ENCODE measurements at regions not wholly inside any gene's neighbourhood (a gene's known extent, or its start where the extent isn't known, plus 50 kb on each side); places are given as distances from the start of the nearest gene placed in this dataset.
"Not testable (repeated sequence)": the region's sequence is repeated elsewhere in the genome, so short reads cannot be mapped to it uniquely, and the experiment has no call there.

- Histone ChIP-seq H3K4me3 (ENCODE audit: low read length) (no peak overlapping the region), H3K9me3 (ENCODE audit: control insufficient read depth in 2 of 3, low read length in 3 of 3) (no peaks in the 10 kb centered on the region), H3K27ac (ENCODE audit: low read depth, low read length) (no peak overlapping the region), H3K27me3 (ENCODE audit: control insufficient read depth in 2 of 2, insufficient read depth in 2 of 2, low read length in 2 of 2) (no peaks in the 10 kb centered on the region), H3K4me1 (ENCODE audit: control insufficient read depth in 2 of 2, insufficient read depth in 2 of 2, low read length in 2 of 2) (no peaks in the 10 kb centered on the region), H3K36me3 (ENCODE audit: control insufficient read depth in 2 of 3, insufficient read depth in 3 of 3, low read length in 3 of 3) (no peaks in the 10 kb centered on the region)
- CTCF ChIA-PET: no interaction called here
- Mint-ChIP-seq H3K9me3 (peaks cover 0 to 14% (median 3%) of the 10 kb centered on the region in 11 donors), H3K4me1 (peaks cover 0 to 2% (median 0%) of the 10 kb centered on the region in 7 donors), H3K27ac (no peak overlapping the region), H3K27me3 (peaks cover 0 to 38% (median 26%) of the 10 kb centered on the region in 5 donors), H3K4me3 (no peak overlapping the region), H3K36me3 (peaks cover 0 to 6% (median 0%) of the 10 kb centered on the region in 5 donors)
- DNase-seq (no peak), ATAC-seq (no peak)
- intact Hi-C loops (cut with micrococcal nuclease): no loop called here
- POLR2A ChIA-PET: no interaction called here
These were observed 108.6 kb downstream of the TMEM130 start for GRCh38 chr7:98761225-98761624.

DNA sequence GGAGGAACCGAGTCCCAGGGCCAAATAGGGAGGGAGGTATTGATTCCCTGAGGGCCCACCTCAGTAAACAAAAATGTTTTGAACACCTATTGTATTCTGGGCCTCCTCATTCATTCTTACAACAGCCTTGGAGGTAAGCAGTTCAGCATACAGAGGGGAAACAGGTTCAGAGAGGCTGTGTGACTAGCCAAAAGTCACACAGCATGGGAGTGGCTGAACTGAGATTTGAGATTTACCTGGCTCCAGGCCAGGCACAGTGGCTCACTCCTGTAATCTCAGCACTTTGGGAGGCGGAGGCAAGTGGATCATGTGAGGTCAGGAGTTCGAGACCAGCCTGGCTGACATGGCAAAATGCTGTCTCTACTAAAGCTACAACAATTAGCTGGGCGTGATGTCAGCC, 107.2 kb downstream of the TMEM130 start:
- peaks cover 0 to 36% (median 26%) of the 10 kb centered on the region in 5 donors for H3K27me3 Mint-ChIP-seq
- no peak overlapping the region for H3K27ac Mint-ChIP-seq
- no peak for ATAC-seq
- H3K9me3 Mint-ChIP-seq: peaks cover 0 to 14% (median 2%) of the 10 kb centered on the region in 11 donors
- peaks cover 0 to 6% (median 0%) of the 10 kb centered on the region in 5 donors for H3K36me3 Mint-ChIP-seq
- H3K4me3 ChIP-seq (ENCODE audit: low read length): no peak overlapping the region
- DNase-seq: no peak
- H3K4me1 ChIP-seq (ENCODE audit: control insufficient read depth in 2 of 2, insufficient read depth in 2 of 2, low read length in 2 of 2): no peaks in the 10 kb centered on the region
- intact Hi-C loops (cut with micrococcal nuclease): no loop called here
- no peaks in the 10 kb centered on the region for H3K9me3 ChIP-seq (ENCODE audit: control insufficient read depth in 2 of 3, low read length in 3 of 3)
- no peaks in the 10 kb centered on the region for H3K27me3 ChIP-seq (ENCODE audit: control insufficient read depth in 2 of 2, insufficient read depth in 2 of 2, low read length in 2 of 2)
- POLR2A ChIA-PET: no interaction called here
- no peaks in the 10 kb centered on the region for H3K36me3 ChIP-seq (ENCODE audit: control insufficient read depth in 2 of 3, insufficient read depth in 3 of 3, low read length in 3 of 3)
- CTCF ChIA-PET: no interaction called here
- H3K4me3 Mint-ChIP-seq: no peak overlapping the region
- no peak overlapping the region for H3K27ac ChIP-seq (ENCODE audit: low read depth, low read length)
- H3K4me1 Mint-ChIP-seq: peaks cover 0 to 2% (median 0%) of the 10 kb centered on the region in 7 donors

DNA sequence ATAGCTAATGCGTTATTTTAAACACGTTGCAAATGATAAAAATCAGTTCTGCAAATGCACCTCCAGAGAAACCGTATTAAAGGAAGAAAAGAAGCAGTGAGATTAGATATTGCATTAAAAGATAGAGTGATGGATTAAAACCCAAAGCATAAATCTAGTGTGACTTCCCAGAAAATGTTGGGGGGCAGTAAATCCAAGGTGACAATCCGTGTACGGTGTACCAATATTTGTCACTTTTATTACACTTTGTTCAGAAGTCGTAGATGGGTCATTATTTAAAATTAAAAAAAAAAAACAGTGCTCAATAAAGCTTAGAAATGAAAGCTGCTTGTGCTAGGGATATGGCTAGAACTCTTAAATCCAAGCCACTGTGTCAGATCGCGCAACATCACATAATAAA, 106.4 kb downstream of the TMEM130 start:
- no peak for DNase-seq
- intact Hi-C loops (cut with micrococcal nuclease): no loop called here
- H3K9me3 Mint-ChIP-seq: peaks cover 0 to 8% (median 2%) of the 10 kb centered on the region in 11 donors
- ChIA-PET POLR2A (no interaction called here), CTCF (no interaction called here)
- H3K27me3 ChIP-seq (ENCODE audit: control insufficient read depth in 2 of 2, insufficient read depth in 2 of 2, low read length in 2 of 2): no peaks in the 10 kb centered on the region
- H3K9me3 ChIP-seq (ENCODE audit: control insufficient read depth in 2 of 3, low read length in 3 of 3): no peaks in the 10 kb centered on the region
- no peak overlapping the region for H3K27ac Mint-ChIP-seq
- no peak for ATAC-seq
- H3K36me3 ChIP-seq (ENCODE audit: control insufficient read depth in 2 of 3, insufficient read depth in 3 of 3, low read length in 3 of 3): no peaks in the 10 kb centered on the region
- peaks cover 0 to 32% (median 22%) of the 10 kb centered on the region in 5 donors for H3K27me3 Mint-ChIP-seq
- no peak overlapping the region for H3K4me3 Mint-ChIP-seq
- H3K36me3 Mint-ChIP-seq: peaks cover 0 to 6% (median 0%) of the 10 kb centered on the region in 5 donors
- H3K4me1 Mint-ChIP-seq: no peaks in the 10 kb centered on the region
- H3K4me3 ChIP-seq (ENCODE audit: low read length): no peak overlapping the region
- H3K27ac ChIP-seq (ENCODE audit: low read depth, low read length): no peak overlapping the region
- no peaks in the 10 kb centered on the region for H3K4me1 ChIP-seq (ENCODE audit: control insufficient read depth in 2 of 2, insufficient read depth in 2 of 2, low read length in 2 of 2)

GRCh38 chr7:98764946-98765345, 104.9 kb downstream of the TMEM130 start:
- Mint-ChIP-seq H3K36me3 (no peaks in the 10 kb centered on the region), H3K27ac (no peak overlapping the region)
- intact Hi-C loops (cut with micrococcal nuclease): no loop called here

GRCh38 chr7:98770085-98770484, 99.7 kb downstream of the TMEM130 start:
- H3K27ac Mint-ChIP-seq; ATAC-seq; H3K36me3 Mint-ChIP-seq; H3K4me3 Mint-ChIP-seq; H3K36me3 ChIP-seq (ENCODE audit: control insufficient read depth in 2 of 3, insufficient read depth in 3 of 3, low read length in 3 of 3); H3K27ac ChIP-seq (ENCODE audit: low read depth, low read length); H3K4me1 Mint-ChIP-seq; H3K27me3 ChIP-seq (ENCODE audit: control insufficient read depth in 2 of 2, insufficient read depth in 2 of 2, low read length in 2 of 2); H3K4me3 ChIP-seq (ENCODE audit: low read length); DNase-seq; POLR2A ChIA-PET; CTCF ChIA-PET; intact Hi-C loops (cut with micrococcal nuclease); H3K9me3 ChIP-seq (ENCODE audit: control insufficient read depth in 2 of 3, low read length in 3 of 3); H3K9me3 Mint-ChIP-seq; H3K4me1 ChIP-seq (ENCODE audit: control insufficient read depth in 2 of 2, insufficient read depth in 2 of 2, low read length in 2 of 2): not testable (repeated sequence)
- peaks cover 0 to 24% (median 10%) of the 10 kb centered on the region in 5 donors for H3K27me3 Mint-ChIP-seq

More at GRCh38 chr7:98764946-98765345, 104.9 kb downstream of the TMEM130 start:
- ATAC-seq (no peak), DNase-seq (no peak)
- Mint-ChIP-seq H3K4me1 (no peaks in the 10 kb centered on the region), H3K4me3 (no peak overlapping the region), H3K27me3 (peaks cover 0 to 25% (median 12%) of the 10 kb centered on the region in 5 donors), H3K9me3 (no peaks in the 10 kb centered on the region)
- ChIA-PET POLR2A (no interaction called here), CTCF (no interaction called here)
- Histone ChIP-seq H3K27me3 (ENCODE audit: control insufficient read depth in 2 of 2, insufficient read depth in 2 of 2, low read length in 2 of 2) (no peaks in the 10 kb centered on the region), H3K36me3 (ENCODE audit: control insufficient read depth in 2 of 3, insufficient read depth in 3 of 3, low read length in 3 of 3) (no peaks in the 10 kb centered on the region), H3K27ac (ENCODE audit: low read depth, low read length) (no peak overlapping the region), H3K4me3 (ENCODE audit: low read length) (no peak overlapping the region), H3K9me3 (ENCODE audit: control insufficient read depth in 2 of 3, low read length in 3 of 3) (no peaks in the 10 kb centered on the region), H3K4me1 (ENCODE audit: control insufficient read depth in 2 of 2, insufficient read depth in 2 of 2, low read length in 2 of 2) (no peaks in the 10 kb centered on the region)

GRCh38 chr7:98771519-98771918, 98.3 kb downstream of the TMEM130 start:
- intact Hi-C loops (cut with micrococcal nuclease): no loop called here
- Histone ChIP-seq H3K9me3 (ENCODE audit: control insufficient read depth in 2 of 3, low read length in 3 of 3) (no peaks in the 10 kb centered on the region), H3K27me3 (ENCODE audit: control insufficient read depth in 2 of 2, insufficient read depth in 2 of 2, low read length in 2 of 2) (no peaks in the 10 kb centered on the region), H3K27ac (ENCODE audit: low read depth, low read length) (no peak overlapping the region), H3K36me3 (ENCODE audit: control insufficient read depth in 2 of 3, insufficient read depth in 3 of 3, low read length in 3 of 3) (no peaks in the 10 kb centered on the region), H3K4me1 (ENCODE audit: control insufficient read depth in 2 of 2, insufficient read depth in 2 of 2, low read length in 2 of 2) (no peaks in the 10 kb centered on the region), H3K4me3 (ENCODE audit: low read length) (no peak overlapping the region)
- ChIA-PET POLR2A (no interaction called here), CTCF (no interaction called here)
- H3K27ac Mint-ChIP-seq: no peak overlapping the region
- no peaks in the 10 kb centered on the region for H3K9me3 Mint-ChIP-seq
- peak overlapping the region in 1 of 10 donors; percentile 18 for H3K4me3 Mint-ChIP-seq
- no peak for ATAC-seq
- no peak for DNase-seq
- no peaks in the 10 kb centered on the region for H3K36me3 Mint-ChIP-seq
- H3K27me3 Mint-ChIP-seq: peaks cover 0 to 28% (median 10%) of the 10 kb centered on the region in 5 donors
- peaks cover 0 to 3% (median 0%) of the 10 kb centered on the region in 7 donors for H3K4me1 Mint-ChIP-seq

- POLR2A ChIA-PET: no interaction called here
- H3K4me1 Mint-ChIP-seq: peaks cover 0 to 3% (median 0%) of the 10 kb centered on the region in 7 donors
- H3K27me3 Mint-ChIP-seq: peaks cover 0 to 26% (median 14%) of the 10 kb centered on the region in 5 donors
- CTCF ChIA-PET: no interaction called here
- H3K9me3 Mint-ChIP-seq: no peaks in the 10 kb centered on the region
- no peak overlapping the region for H3K4me3 Mint-ChIP-seq
- no peak for ATAC-seq
- Histone ChIP-seq H3K27me3 (ENCODE audit: control insufficient read depth in 2 of 2, insufficient read depth in 2 of 2, low read length in 2 of 2) (no peaks in the 10 kb centered on the region), H3K27ac (ENCODE audit: low read depth, low read length) (no peak overlapping the region), H3K9me3 (ENCODE audit: control insufficient read depth in 2 of 3, low read length in 3 of 3) (no peaks in the 10 kb centered on the region), H3K4me1 (ENCODE audit: control insufficient read depth in 2 of 2, insufficient read depth in 2 of 2, low read length in 2 of 2) (no peaks in the 10 kb centered on the region), H3K36me3 (ENCODE audit: control insufficient read depth in 2 of 3, insufficient read depth in 3 of 3, low read length in 3 of 3) (no peaks in the 10 kb centered on the region), H3K4me3 (ENCODE audit: low read length) (no peak overlapping the region)
- H3K27ac Mint-ChIP-seq: no peak overlapping the region
- DNase-seq: no peak
- no peaks in the 10 kb centered on the region for H3K36me3 Mint-ChIP-seq
- intact Hi-C loops (cut with micrococcal nuclease): no loop called here
These were observed 97.7 kb downstream of the TMEM130 start for GRCh38 chr7:98771941-98772603.
